Neuronal stem cell (in vitro differentiated cells): ENCODE measurements at regions not wholly inside any gene's neighbourhood (a gene's known extent, or its start where the extent isn't known, plus 50 kb on each side); places are given as distances from the start of the nearest gene placed in this dataset.
"Not testable (repeated sequence)": the region's sequence is repeated elsewhere in the genome, so short reads cannot be mapped to it uniquely, and the experiment has no call there.

Experiments used
- DNase-seq: peaks from one replicate; pipeline ENCODE4 v3.0.0-alpha.2; 2013; ENCODE audit warnings: low spot score
- H2AFZ ChIP-seq: one replicate; pipeline ENCODE4 v1.6.1; 2013; ENCODE audit warnings: mild to moderate bottlenecking, low read length, inconsistent platforms
- H2AK5ac ChIP-seq: 2 replicates; pipeline ENCODE4 v1.6.1; 2013; ENCODE audit warnings: low read depth, mild to moderate bottlenecking, inconsistent platforms, low read length, moderate library complexity, mixed read lengths
- H2BK120ac ChIP-seq: 2 replicates; pipeline ENCODE4 v1.6.1; 2013; ENCODE audit warnings: low read depth, mild to moderate bottlenecking, inconsistent platforms, low read length, moderate library complexity, mixed read lengths
- H2BK12ac ChIP-seq: one replicate; pipeline ENCODE4 v1.6.1; 2013; ENCODE audit warnings: low read length, inconsistent platforms
- H2BK15ac ChIP-seq: 2 replicates; pipeline ENCODE4 v1.6.1; 2013; ENCODE audit warnings: mild to moderate bottlenecking, low read length, inconsistent platforms, mixed read lengths
- H2BK5ac ChIP-seq: one replicate; pipeline ENCODE4 v1.6.1; 2013; ENCODE audit warnings: inconsistent platforms, mild to moderate bottlenecking, low read length, moderate library complexity
- H3K14ac ChIP-seq: one replicate; pipeline ENCODE4 v1.6.1; 2013; ENCODE audit warnings: low read length, inconsistent platforms
- H3K18ac ChIP-seq: 2 replicates; pipeline ENCODE4 v1.6.1; 2013; ENCODE audit warnings: low read length, inconsistent platforms
- H3K23ac ChIP-seq: 2 replicates; pipeline ENCODE4 v1.6.1; 2013; ENCODE audit warnings: low read depth, mild to moderate bottlenecking, mixed read lengths, low read length, inconsistent platforms; ENCODE audit not compliant: poor library complexity
- H3K27ac ChIP-seq: replicated peaks from 3 replicates; pipeline ENCODE4 v1.5.1; 2013; ENCODE audit warnings: low read length, inconsistent platforms
- H3K27me3 ChIP-seq, 3 experiments: 2 replicates each; pipeline ENCODE4 v1.6.1; 2013; ENCODE audit warnings: low read length in 3 of 3, mild to moderate bottlenecking in 2 of 3, inconsistent platforms in 1 of 3, low read depth in 1 of 3, mixed read lengths in 1 of 3, moderate library complexity in 1 of 3; ENCODE audit not compliant: control insufficient read depth in 3 of 3, insufficient read depth in 3 of 3
- H3K36me3 ChIP-seq, 2 donors: replicated peaks in 1 of 2; 2 replicates each; pipeline ENCODE4 v1.6.1; 2013; ENCODE audit warnings: low read length in 2 of 2; ENCODE audit not compliant: control insufficient read depth in 2 of 2, insufficient read depth in 2 of 2
- H3K4ac ChIP-seq: 2 replicates; pipeline ENCODE4 v1.6.1; 2013; ENCODE audit warnings: inconsistent platforms, mild to moderate bottlenecking, low read length, moderate library complexity
- H3K4me1 ChIP-seq, 2 donors: 1 replicate in 1 of 2; 2 replicates in 1 of 2; pipeline ENCODE4 v1.6.1; 2013; ENCODE audit warnings: low read length in 2 of 2, low read depth in 1 of 2; ENCODE audit not compliant: control insufficient read depth in 2 of 2, insufficient read depth in 1 of 2
- H3K4me2 ChIP-seq: one replicate; pipeline ENCODE4 v1.6.1; 2013; ENCODE audit warnings: mild to moderate bottlenecking, low read length, inconsistent platforms; ENCODE audit not compliant: insufficient read depth, poor library complexity, severe bottlenecking
- H3K4me3 ChIP-seq, 2 donors: 2 replicates each; pipeline ENCODE4 v1.5.1; 2013; ENCODE audit warnings: low read length in 2 of 2, mild to moderate bottlenecking in 2 of 2, inconsistent platforms in 1 of 2, moderate library complexity in 1 of 2
- H3K79me1 ChIP-seq: one replicate; pipeline ENCODE4 v1.6.1; 2013; ENCODE audit warnings: low read depth, mild to moderate bottlenecking, inconsistent platforms, low read length, moderate library complexity
- H3K9ac ChIP-seq: one replicate; pipeline ENCODE4 v1.6.1; 2013; ENCODE audit warnings: mild to moderate bottlenecking, low read depth, low read length, inconsistent platforms; ENCODE audit not compliant: poor library complexity
- H3K9me3 ChIP-seq, 2 donors: replicated peaks in 1 of 2; 2 replicates each; pipeline versions ENCODE3 to v1.6.1; 2013; ENCODE audit warnings: low read length in 2 of 2, mild to moderate bottlenecking in 2 of 2, inconsistent platforms in 1 of 2, low read depth in 1 of 2, mixed read lengths in 1 of 2, moderate library complexity in 1 of 2; ENCODE audit not compliant: control insufficient read depth in 2 of 2, insufficient read depth in 1 of 2
- H4K8ac ChIP-seq: one replicate; pipeline ENCODE4 v1.6.1; 2013; ENCODE audit warnings: low read depth, mild to moderate bottlenecking, inconsistent platforms, low read length, moderate library complexity
- H4K91ac ChIP-seq: one replicate; pipeline ENCODE4 v1.6.1; 2013; ENCODE audit warnings: low read length, low read depth, mild to moderate bottlenecking, inconsistent platforms; ENCODE audit not compliant: poor library complexity
- WGBS, 2 donors: extraction: QIAGEN DNeasy Blood & Tissue Kit; methylation state at CpG; one replicate each; pipeline ENCODE4 v1.1.7; 2013; ENCODE audit warnings: missing lambda C conversion rate in 2 of 2, mixed read lengths in 1 of 2; ENCODE audit not compliant: insufficient read length in 2 of 2, insufficient replicate concordance in 1 of 2; ENCODE audit errors: extremely low coverage in 2 of 2; 5-methylcytosine and 5-hydroxymethylcytosine counted together

DNA sequence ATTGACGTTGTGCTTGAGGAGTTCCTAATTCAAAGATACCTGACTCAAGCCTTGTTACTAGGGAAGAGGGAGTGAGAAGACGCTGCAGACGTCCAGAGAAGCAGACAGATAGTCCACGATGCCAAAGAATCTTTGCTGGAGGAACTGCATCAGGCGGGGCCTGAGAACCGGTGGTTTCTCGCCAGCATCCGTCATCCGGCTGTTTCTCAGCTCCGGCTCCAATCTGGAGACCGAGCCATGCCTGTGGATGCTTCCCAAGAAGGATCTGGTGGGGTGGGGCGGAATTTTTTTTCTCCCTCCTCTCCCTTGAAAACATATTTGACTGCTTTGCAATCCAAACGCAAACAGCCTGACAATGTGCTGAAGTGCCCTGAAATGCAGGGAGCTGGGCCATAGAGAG is 125.8 kb upstream of the SRSF6 start:
- no peak overlapping the region for H2BK12ac ChIP-seq
- no peak overlapping the region for H2BK120ac ChIP-seq
- H4K8ac ChIP-seq, result no peak overlapping the region
- no peak overlapping the region for H3K27ac ChIP-seq
- no peak overlapping the region for H2AK5ac ChIP-seq
- WGBS, 2 donors, result no CpG with 5 or more reads among the region's 13 CpGs
- H3K4me3 ChIP-seq, result no peak overlapping the region
- no peak overlapping the region for H3K23ac ChIP-seq
- no peak overlapping the region for H2BK5ac ChIP-seq
- no peak overlapping the region for H2BK15ac ChIP-seq
- no peak overlapping the region for H3K9ac ChIP-seq
- H3K4me2 ChIP-seq, result no peak overlapping the region
- no peaks in the 10 kb centered on the region for H3K36me3 ChIP-seq
- no peak overlapping the region for H2AFZ ChIP-seq
- H3K4ac ChIP-seq, result no peak overlapping the region
- H3K4me1 ChIP-seq, result no peaks in the 10 kb centered on the region
- H3K14ac ChIP-seq, result no peak overlapping the region
- H4K91ac ChIP-seq, result no peak overlapping the region
- no peaks in the 10 kb centered on the region for H3K27me3 ChIP-seq
- peaks cover 0 to 11% of the 10 kb centered on the region in 2 donors for H3K9me3 ChIP-seq
- H3K79me1 ChIP-seq, result no peaks in the 10 kb centered on the region
- no peak overlapping the region for H3K18ac ChIP-seq
- no peak for DNase-seq

DNA sequence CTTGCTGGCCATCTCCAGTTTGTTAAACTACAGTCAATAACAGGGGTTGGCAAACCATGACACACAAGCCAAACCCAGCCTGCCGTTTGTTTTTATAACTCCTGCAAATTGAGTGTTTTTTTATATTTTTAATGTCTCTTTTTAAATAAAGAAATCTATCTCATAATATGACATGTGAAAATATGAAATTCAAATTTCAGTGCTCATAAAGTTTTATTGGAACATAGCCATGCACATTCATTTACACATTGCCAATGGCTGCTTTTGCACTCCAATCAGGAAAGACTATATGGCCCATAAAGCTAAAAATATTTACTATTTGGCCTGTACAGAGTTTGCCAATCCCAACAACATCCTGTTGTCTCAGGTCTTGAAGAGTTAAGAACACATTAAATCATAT is 129.0 kb upstream of the SRSF6 start:
- no peaks in the 10 kb centered on the region for H3K79me1 ChIP-seq
- no peak overlapping the region for H2AFZ ChIP-seq
- H3K14ac ChIP-seq, result no peak overlapping the region
- H2BK12ac ChIP-seq, result no peak overlapping the region
- H4K91ac ChIP-seq, result no peak overlapping the region
- H3K27ac ChIP-seq, result no peak overlapping the region
- no peak overlapping the region for H4K8ac ChIP-seq
- no peak overlapping the region for H3K4ac ChIP-seq
- no peak overlapping the region for H2BK5ac ChIP-seq
- no peaks in the 10 kb centered on the region for H3K27me3 ChIP-seq
- H2BK15ac ChIP-seq, result no peak overlapping the region
- H3K23ac ChIP-seq, result no peak overlapping the region
- H3K4me3 ChIP-seq, result no peak overlapping the region
- no peak overlapping the region for H2BK120ac ChIP-seq
- DNase-seq, result no peak
- no peaks in the 10 kb centered on the region for H3K36me3 ChIP-seq
- no peak overlapping the region for H3K4me2 ChIP-seq
- H3K4me1 ChIP-seq, result no peaks in the 10 kb centered on the region
- no peak overlapping the region for H3K18ac ChIP-seq
- H3K9ac ChIP-seq, result no peak overlapping the region
- H3K9me3 ChIP-seq, result peaks cover 0 to 2% of the 10 kb centered on the region in 2 donors
- no CpG with 5 or more reads among the region's 1 CpG for WGBS, 2 donors
- H2AK5ac ChIP-seq, result no peak overlapping the region

DNA sequence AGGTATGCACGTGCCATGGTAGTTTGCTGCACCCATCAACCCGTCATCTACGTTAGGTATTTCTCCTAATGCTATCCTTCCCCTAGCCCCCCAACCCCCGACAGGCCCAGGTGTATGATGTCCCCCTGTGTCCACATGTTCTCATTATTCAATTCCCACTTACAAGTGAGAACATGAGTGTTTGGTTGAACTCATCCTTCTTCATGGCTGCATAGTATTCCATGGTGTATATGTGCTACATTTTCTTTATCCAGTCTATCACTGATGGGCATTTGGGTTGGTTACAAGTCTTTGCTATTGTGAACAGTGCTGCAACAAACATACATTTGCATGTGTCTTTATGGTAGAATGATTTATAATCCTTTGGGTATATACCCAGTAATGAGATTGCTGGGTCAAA is 130.5 kb upstream of the SRSF6 start:
- H3K79me1 ChIP-seq, DNase-seq, H3K27ac ChIP-seq, H3K36me3 ChIP-seq, H3K27me3 ChIP-seq, H2BK12ac ChIP-seq, H3K4me1 ChIP-seq, H3K23ac ChIP-seq, H2BK15ac ChIP-seq, H3K4ac ChIP-seq, H3K9me3 ChIP-seq, H3K9ac ChIP-seq, H2BK120ac ChIP-seq, H2AK5ac ChIP-seq, H3K18ac ChIP-seq, H3K4me2 ChIP-seq, H3K14ac ChIP-seq, H4K91ac ChIP-seq, H4K8ac ChIP-seq, H3K4me3 ChIP-seq, H2AFZ ChIP-seq, H2BK5ac ChIP-seq: not testable (repeated sequence)
- no CpG with 5 or more reads among the region's 4 CpGs for WGBS, 2 donors

DNA sequence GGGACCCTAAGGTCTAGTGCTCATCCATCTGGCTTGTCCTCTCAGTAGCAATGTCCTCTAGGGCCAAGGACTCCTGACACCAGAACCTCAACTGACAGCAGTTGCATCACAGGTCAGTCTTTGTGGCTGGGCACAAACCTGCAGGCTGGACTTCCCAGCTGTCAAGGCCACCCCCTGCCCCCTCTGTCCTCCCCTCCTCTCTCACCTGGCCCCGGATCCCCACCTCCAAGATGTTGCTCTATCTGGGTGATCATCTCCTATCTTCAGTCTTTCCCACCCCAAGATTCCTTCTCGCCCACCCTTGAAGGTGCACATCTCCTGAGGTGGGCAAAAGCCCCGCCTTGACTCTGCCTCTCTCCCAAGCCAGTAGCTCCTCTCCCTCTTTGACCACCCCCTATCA is 131.8 kb upstream of the SRSF6 start:
- DNase-seq, result no peak
- Histone ChIP-seq H2AK5ac (no peak overlapping the region), H3K36me3 (no peaks in the 10 kb centered on the region), H3K79me1 (no peaks in the 10 kb centered on the region), H2BK12ac (no peak overlapping the region), H2BK5ac (no peak overlapping the region), H4K91ac (no peak overlapping the region), H3K23ac (no peak overlapping the region), H4K8ac (no peak overlapping the region), H2BK15ac (no peak overlapping the region), H3K9ac (no peak overlapping the region), H2BK120ac (no peak overlapping the region), H3K4me1 (no peaks in the 10 kb centered on the region), H2AFZ (no peak overlapping the region), H3K4me3 (no peak overlapping the region), H3K18ac (peak overlapping the region; percentile 53), H3K27me3 (no peaks in the 10 kb centered on the region), H3K4ac (no peak overlapping the region), H3K4me2 (no peak overlapping the region), H3K9me3 (no peaks in the 10 kb centered on the region), H3K14ac (no peak overlapping the region), H3K27ac (no peak overlapping the region)
- no CpG with 5 or more reads among the region's 3 CpGs for WGBS, 2 donors
